8988T (cell line): ENCODE measurements at regions not wholly inside any gene's neighbourhood (a gene's known extent, or its start where the extent isn't known, plus 50 kb on each side); places are given as distances from the start of the nearest gene placed in this dataset.
"Not testable (repeated sequence)": the region's sequence is repeated elsewhere in the genome, so short reads cannot be mapped to it uniquely, and the experiment has no call there.

Experiments
- DNase-seq: peaks from one replicate; pipeline ENCODE4 v3.0.0; 2011

GRCh38 chr16:80116711-80117110, 424.1 kb upstream of the DYNLRB2 start:
- DNase-seq = no peak

DNA sequence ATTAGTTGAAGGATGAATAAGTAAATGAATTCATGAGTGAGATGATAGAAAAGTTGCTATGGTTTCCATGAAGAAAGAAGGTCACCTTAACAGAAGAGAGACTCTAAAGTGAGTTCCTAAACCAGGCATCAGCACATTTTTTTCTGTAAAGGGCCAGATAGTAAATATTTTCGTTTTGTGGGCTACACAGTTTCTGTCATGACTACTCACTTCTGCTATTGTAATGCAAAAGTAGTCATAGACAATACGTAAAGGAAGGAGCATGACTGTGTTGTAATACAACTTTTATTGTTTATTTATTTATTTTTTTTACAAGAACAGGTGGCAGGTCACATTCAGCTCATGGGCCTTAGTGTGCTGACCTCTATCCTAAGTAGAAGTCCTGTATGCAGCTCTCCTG, 426.1 kb upstream of the DYNLRB2 start:
- no peak for DNase-seq

- no peak for DNase-seq
Observed at GRCh38 chr16:80113873-80114574, 426.8 kb upstream of the DYNLRB2 start.

DNA sequence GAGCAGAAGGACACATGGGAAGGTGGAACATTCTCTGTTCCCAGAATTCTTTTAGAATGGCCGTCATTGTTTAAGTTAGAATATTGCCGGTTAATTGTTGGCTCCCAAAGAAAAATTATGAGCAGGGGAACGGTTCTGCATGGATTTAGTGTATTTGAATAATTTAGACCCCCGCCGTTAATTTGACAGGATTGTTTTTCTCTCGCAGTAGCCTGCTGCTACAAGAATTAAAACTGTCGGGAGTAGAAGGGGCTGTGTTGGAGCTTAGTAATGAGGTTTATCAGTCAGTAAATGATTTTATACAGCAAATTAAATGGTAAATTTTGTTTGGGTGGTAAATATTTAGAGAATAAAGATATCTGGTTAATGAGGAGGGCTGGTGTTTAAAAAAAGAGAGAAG, 431.2 kb upstream of the DYNLRB2 start:
- DNase-seq = no peak

- DNase-seq = no peak
Observed at GRCh38 chr16:80107900-80108299, 432.9 kb upstream of the DYNLRB2 start.

GRCh38 chr16:80105751-80106150, 435.0 kb upstream of the DYNLRB2 start:
- no peak for DNase-seq

GRCh38 chr16:80105160-80105559, 435.6 kb upstream of the DYNLRB2 start:
- no peak for DNase-seq

DNA sequence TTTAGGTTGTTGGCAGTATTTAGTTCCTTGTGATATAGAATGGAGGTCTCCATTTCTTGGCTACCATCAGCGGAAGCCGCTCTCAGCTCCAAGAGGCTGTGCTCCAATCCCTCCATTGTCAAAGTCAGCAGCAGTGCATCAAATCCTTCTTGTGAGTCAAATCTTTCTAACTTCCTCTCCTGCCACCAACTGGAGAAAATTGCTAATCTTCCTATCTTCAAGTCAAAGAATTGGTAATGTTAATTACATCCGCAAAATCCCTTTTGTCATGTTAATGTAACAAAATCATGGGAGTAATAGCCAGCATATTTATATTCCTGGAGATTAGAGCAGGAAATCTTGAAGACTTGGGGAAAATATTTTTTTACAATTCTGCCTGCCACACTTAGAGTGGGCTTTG, 436.4 kb upstream of the DYNLRB2 start:
- DNase-seq = no peak

- DNase-seq = no peak
Observed at GRCh38 chr16:80103463-80103862, 437.3 kb upstream of the DYNLRB2 start.

DNA sequence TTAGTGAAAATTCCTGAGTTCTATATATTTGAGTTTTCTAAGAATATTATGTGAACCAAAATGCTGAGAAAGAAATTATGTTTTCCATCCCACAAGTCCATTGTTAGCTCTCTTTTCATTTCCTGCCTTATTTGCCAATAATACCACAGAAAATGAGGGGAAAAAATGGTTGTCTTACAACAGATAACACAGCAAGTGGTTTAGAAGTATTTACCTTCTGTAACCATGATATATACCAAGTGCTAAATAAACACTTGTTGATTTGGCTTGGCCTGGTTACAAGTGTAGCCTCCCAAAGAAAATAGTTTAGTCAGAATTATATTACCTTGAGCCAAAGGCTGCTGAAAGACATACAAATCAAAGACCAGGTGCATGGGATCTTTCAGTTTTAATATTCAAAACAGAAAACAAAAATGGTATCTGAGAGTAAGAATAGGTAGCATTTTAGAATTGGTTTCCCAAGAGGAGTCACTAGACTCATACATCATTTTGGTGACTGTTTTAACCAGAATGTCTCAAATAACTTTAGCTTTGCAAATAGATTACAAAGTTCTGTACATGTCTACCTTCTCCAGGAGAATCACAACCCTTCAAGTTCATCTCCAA, 439.8 kb upstream of the DYNLRB2 start:
- no peak for DNase-seq

GRCh38 chr16:80100186-80100585, 440.6 kb upstream of the DYNLRB2 start:
- no peak for DNase-seq

DNA sequence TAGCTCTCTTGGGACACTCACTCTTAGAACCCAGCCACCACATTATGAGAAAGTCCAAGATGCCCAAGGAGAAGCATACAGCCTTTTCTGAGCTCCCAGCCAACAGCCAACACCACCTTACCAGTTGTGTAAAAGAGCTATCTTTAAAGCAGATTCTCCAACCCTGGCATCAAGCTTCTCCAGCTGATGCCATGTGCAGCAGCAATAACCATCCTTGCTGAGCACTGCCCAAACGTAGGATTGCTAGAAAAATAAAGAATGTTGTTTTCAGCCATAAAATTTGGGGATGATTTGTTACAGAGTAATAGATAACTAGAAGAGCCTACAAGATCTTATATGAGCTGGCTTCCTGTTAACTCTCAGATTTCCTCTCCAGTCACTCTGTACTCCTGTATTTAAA, 443.7 kb upstream of the DYNLRB2 start:
- no peak for DNase-seq

GRCh38 chr16:80092681-80093080, 448.1 kb upstream of the DYNLRB2 start:
- DNase-seq = no peak

DNA sequence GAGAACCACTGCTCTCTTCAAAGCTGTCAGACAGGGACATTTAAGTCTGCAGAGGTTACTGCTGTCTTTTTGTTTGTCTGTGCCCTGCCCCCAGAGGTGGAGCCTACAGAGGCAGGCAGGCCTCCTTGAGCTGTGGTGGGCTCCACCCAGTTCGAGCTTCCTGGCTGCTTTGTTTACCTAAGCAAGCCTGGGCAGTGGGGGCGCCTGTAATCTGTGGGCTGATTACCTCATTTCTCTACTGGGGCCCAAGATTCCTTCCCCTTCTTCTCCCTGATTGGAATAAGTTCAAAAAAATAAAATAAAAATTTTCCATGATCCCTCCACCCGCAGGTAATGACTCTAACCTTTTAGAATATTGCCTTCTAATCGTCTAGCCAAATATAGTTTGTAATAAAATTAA, 449.3 kb upstream of the DYNLRB2 start:
- DNase-seq = not testable (repeated sequence)

DNA sequence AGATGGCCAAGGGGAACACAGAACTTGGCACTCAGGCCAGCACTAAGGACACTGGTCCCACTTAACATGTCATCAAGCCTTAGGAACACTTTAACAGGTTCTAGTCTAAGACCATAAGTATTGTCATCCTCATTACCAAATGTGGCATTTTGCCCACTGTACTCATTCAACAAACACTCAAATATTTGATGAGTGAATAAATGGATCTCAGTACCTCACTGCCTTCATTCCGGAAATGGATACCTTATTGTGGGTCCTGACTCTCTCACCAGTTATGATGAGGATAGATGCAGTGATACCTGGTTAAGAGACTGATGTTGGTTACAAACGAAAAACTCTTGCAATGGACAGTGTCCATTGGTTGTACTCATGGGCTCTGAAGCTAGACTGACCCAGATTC, 455.2 kb upstream of the DYNLRB2 start:
- no peak for DNase-seq

GRCh38 chr16:80084614-80085013, 456.2 kb upstream of the DYNLRB2 start:
- DNase-seq = peak; percentile 47

- DNase-seq = no peak
Observed at GRCh38 chr16:80084163-80084562, 456.6 kb upstream of the DYNLRB2 start.

- no peak for DNase-seq
Observed at GRCh38 chr16:80082906-80083305, 457.9 kb upstream of the DYNLRB2 start.

DNA sequence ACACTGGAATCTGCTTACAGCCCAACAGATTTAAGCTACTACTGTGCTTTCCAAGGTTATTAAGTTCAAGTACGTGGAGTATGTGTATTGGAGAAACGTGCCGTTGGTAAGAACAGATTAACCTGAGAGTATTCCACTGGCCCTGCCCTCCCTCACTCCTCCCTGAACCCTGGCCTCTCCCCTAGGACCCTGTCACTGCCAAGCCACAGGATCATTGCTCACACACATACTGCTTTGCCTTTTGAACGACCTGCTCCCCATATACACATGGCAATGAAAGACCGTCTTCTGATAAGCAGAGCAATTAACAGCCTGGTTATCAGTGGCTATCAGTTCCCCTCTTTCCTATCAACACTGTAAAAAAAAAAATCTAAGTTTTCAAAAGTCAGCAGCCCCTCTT, 458.9 kb upstream of the DYNLRB2 start:
- no peak for DNase-seq

- DNase-seq = no peak
Observed at GRCh38 chr16:80080287-80080851, 460.4 kb upstream of the DYNLRB2 start.

GRCh38 chr16:80079072-80079471, 461.7 kb upstream of the DYNLRB2 start:
- DNase-seq = no peak

DNA sequence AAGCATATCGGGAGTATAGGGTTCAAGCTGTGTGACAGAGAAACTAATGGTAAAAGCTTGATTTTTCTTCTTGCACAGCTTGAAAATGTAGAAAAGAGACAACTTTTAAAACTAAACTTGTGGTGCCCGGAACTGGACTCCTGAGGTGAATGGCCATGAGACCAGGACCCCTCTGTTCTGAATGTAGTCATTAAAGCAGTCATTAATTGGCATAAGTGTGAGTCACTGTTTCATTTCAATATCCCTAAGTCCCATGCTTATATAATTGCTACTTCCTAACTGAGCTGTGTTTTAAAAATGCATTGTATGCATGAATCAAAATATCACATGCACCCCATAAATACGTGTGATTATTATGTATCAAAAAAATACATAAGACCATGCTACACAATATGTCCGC, 463.1 kb upstream of the DYNLRB2 start:
- DNase-seq = no peak

DNA sequence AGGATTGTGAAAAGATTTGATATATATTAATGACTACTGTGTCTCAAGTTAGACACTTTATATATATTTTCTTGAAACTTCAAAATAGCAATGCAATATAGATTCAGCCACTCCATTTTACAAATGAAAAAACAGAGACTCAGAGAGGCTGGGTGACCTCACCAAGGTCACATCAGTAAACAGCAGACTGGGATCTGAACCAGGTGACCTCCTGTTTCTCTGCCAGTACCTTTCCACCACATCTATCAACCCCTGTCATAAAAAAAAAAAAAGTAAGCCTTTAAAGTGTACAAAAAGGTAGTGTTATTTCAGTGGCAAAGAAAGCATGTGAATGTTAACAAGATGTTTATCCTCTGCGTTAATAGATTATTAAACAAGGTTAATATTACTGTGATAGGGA, 466.5 kb upstream of the DYNLRB2 start:
- no peak for DNase-seq

- no peak for DNase-seq
Observed at GRCh38 chr16:80071964-80072456, 468.8 kb upstream of the DYNLRB2 start.
